ENCODE measurements at regions not wholly inside any gene's neighbourhood (a gene's known extent, or its start where the extent isn't known, plus 50 kb on each side); places are given as distances from the start of the nearest gene placed in this dataset.
"Not testable (repeated sequence)": the region's sequence is repeated elsewhere in the genome, so short reads cannot be mapped to it uniquely, and the experiment has no call there.

DNA sequence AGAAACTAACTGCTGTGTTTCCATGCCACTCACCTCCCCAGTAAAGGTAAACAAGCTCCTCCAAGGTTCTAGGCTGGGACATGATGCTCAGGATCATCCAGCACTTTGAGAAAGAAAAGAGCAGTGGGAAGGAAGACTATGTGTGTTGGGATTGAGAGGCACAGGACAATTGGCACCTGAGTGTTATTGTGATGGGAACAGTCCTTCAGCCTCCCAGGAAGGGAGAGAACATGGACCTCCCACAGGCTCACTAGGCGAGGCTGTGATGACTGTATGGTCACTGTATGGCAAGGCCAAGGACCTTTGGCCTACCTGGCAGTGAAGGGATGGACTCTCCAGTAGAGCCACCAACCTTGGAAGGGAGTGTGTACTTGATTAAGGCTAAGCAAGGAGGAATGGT lies 123.2 kb upstream of the UNC5B start:
- Histone ChIP-seq H3K9me3 (no peaks in the 10 kb centered on the region), H3K36me3 (no peaks in the 10 kb centered on the region), H3K4me3 (no peak overlapping the region), H3K27me3 (no peaks in the 10 kb centered on the region)
- no peak for DNase-seq

- Histone ChIP-seq H3K27me3 (peaks cover 3% of the 10 kb centered on the region; the same call in 1 of the 2 replicates), H3K36me3 (no peaks in the 10 kb centered on the region), H3K9me3 (no peaks in the 10 kb centered on the region), H3K4me3 (no peak overlapping the region)
- no peak for DNase-seq
These were observed 122.0 kb upstream of the UNC5B start for GRCh38 chr10:71090330-71090729.

DNA sequence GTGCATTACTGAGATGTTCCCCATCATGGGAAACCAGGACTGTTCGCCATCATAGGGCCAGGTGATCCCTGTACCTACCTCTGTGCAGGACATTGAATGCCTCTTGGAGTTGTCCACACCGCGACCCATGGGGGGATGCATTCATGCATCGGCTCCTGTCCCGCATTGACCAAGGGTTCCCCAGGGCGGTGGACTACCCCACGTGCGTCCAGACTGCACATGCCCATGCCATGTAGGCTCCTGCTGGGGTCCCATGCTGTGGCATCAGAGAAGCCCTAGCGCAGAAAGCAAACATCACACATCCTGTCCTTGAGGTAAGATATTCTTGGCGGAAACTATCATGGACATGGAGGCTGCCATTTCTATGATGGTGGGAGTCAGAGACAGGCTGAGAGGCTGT lies 121.6 kb upstream of the UNC5B start:
- H3K4me3 ChIP-seq: no peak overlapping the region
- H3K9me3 ChIP-seq: no peaks in the 10 kb centered on the region
- H3K27me3 ChIP-seq: peaks cover 3% of the 10 kb centered on the region; the same call in 1 of the 2 replicates
- no peaks in the 10 kb centered on the region for H3K36me3 ChIP-seq
- no peak for DNase-seq

DNA sequence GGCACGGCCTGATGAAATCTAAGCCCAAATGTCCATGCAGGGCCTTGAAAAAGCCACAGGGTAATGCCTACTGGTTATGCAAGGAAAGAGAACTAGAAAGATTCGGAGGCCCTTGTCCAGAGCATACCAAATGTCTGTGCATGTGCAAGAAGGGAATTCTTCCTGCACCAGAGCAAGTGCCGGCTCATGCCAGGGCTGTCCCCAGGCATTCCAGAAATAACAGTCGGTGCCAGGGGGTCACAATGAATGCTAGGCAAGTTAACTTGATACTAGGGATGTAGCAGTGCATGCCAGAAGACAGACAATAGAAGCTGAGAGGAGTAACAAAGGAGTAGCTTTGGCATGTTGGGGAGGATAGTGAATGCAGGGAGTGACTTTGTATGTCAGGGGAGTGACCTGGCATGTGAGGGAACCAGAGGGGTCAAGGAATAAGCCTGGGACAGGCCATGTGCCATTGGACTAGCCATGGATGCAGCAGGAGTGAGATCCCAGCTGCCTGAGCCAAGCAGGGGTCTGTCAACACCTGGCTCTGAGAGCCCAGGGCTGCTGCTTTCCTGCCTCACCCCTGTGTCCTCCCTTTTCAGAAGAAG lies 119.5 kb upstream of the UNC5B start:
- Histone ChIP-seq H3K27me3 (peaks cover 15% of the 10 kb centered on the region; the same call in 1 of the 2 replicates), H3K4me3 (no peak overlapping the region), H3K9me3 (no peaks in the 10 kb centered on the region), H3K36me3 (no peaks in the 10 kb centered on the region)
- no peak for DNase-seq

DNA sequence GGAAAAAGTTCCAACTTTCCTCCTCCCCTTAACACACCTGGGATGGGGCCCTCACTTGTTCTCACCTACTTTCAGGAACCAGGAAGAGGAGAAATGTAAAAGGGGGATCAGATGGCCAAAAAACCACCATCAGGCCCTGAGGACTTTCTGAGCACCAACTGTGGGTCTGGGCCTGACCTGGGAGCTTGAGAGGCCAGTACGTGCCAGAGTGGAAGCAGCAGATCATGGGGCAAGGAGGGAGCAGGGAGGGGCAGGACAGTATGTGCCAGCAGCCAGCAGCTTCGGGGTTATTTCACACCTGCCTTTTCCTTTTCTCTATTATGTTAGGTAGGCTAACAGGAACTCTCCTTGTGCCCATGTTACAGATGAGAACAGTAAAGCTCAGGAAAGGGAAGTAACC lies 118.8 kb upstream of the UNC5B start:
- Histone ChIP-seq H3K4me3 (no peak overlapping the region), H3K27me3 (peaks cover 15% of the 10 kb centered on the region; the same call in 1 of the 2 replicates)
- no peak for DNase-seq

GRCh38 chr10:71094712-71095390 lies 117.5 kb upstream of the UNC5B start:
- Histone ChIP-seq H3K36me3 (no peaks in the 10 kb centered on the region), H3K4me3 (no peak overlapping the region), H3K9me3 (no peaks in the 10 kb centered on the region), H3K27me3 (peaks cover 26% of the 10 kb centered on the region)
- DNase-seq: no peak

More for the DNA sequence above, 118.8 kb upstream of the UNC5B start:
- H3K9me3 ChIP-seq: no peaks in the 10 kb centered on the region
- no peaks in the 10 kb centered on the region for H3K36me3 ChIP-seq

- H3K4me3 ChIP-seq: no peak overlapping the region
- DNase-seq: no peak
- no peaks in the 10 kb centered on the region for H3K9me3 ChIP-seq
- no peaks in the 10 kb centered on the region for H3K36me3 ChIP-seq
- H3K27me3 ChIP-seq: peaks cover 30% of the 10 kb centered on the region
These were observed 112.5 kb upstream of the UNC5B start for GRCh38 chr10:71099731-71100361.

GRCh38 chr10:71103961-71104360 lies 108.4 kb upstream of the UNC5B start:
- no peak for DNase-seq
- Histone ChIP-seq H3K27me3 (peaks cover 13% of the 10 kb centered on the region; the same call in 1 of the 2 replicates), H3K36me3 (no peaks in the 10 kb centered on the region), H3K4me3 (no peak overlapping the region), H3K9me3 (no peaks in the 10 kb centered on the region)

DNA sequence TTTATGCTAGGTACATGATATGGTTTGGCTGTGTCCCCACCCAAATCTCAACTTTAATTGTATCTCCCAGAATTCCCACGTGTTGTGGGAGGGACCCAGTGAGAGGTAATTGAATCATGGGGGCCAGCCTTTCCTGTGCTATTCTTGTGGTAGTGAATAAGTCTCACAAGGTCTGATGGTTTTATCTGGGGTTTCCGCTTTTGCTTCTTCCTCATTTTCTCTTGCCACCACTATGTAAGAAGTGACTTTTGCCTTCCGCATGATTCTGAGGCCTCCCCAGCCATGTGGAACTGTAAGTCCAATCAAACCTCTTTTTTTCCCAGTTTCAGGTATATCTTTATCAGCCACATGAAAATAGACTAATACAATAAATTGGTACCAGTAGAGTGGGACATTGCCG lies 106.2 kb upstream of the UNC5B start:
- not testable (repeated sequence) for H3K4me3 ChIP-seq, H3K36me3 ChIP-seq, H3K9me3 ChIP-seq, DNase-seq
- peaks cover 13% of the 10 kb centered on the region for H3K27me3 ChIP-seq

- not testable (repeated sequence) for H3K4me3 ChIP-seq
These were observed 105.3 kb upstream of the UNC5B start for GRCh38 chr10:71107117-71107516.

DNA sequence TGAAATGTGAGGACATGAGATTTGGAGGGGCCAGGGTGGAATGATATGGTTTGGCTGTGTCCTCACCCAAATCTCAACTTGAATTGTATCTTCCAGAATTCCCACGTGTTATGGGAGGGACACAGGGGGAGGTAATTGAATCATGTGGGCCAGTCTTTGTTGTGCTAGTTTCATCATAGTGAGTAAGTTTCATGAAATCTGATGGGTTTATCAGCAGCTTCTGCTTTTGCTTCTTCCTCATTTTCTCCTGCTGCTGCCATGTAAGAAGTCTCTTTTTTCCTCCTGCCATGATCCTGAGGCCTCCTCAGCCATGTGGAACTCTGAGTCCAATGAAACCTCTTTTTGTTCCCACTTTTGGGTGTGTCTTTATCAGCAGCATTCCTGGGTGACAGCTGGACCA lies 104.3 kb upstream of the UNC5B start:
- peaks cover 19% of the 10 kb centered on the region for H3K27me3 ChIP-seq
- not testable (repeated sequence) for H3K9me3 ChIP-seq, H3K36me3 ChIP-seq, H3K4me3 ChIP-seq, DNase-seq

More at GRCh38 chr10:71107117-71107516, 105.3 kb upstream of the UNC5B start:
- DNase-seq, H3K36me3 ChIP-seq, H3K9me3 ChIP-seq: not testable (repeated sequence)
- H3K27me3 ChIP-seq: peaks cover 19% of the 10 kb centered on the region

DNA sequence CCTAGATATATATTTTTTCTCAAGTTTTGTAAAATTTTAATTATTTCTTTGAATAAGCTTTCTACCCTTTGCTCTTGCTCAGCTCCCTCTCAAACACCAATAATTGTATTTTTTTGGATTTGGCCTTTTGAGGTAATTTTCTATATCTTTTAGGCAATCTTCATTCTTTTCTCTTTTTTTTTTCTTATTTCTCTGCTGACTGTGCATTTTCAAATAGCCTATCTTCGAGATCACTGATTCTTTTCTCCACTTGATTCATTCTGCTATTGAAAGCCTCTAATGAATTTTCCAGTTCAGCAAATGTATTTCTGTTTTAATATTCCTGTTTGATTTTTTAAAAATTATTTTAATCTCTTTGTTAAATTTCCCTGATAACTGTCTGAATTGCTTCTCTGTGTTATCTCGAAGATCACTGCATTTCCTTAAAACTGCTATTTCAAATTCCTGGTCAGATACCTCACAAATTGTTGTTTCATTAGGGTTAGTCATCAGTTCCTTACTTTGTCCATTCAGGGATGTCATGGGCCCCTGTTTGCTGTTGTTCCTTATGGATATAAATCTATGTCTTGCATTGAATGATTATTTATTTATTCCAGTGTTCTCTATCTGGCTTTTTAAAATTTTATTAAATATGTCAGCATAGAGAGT lies 100.1 kb upstream of the UNC5B start:
- DNase-seq: no peak
- H3K27me3 ChIP-seq: peaks cover 27% of the 10 kb centered on the region
- no peak overlapping the region for H3K4me3 ChIP-seq
- peaks cover 7% of the 10 kb centered on the region; the same call in 1 of the 2 replicates for H3K9me3 ChIP-seq
- H3K36me3 ChIP-seq: no peaks in the 10 kb centered on the region

GRCh38 chr10:71116426-71116825 lies 95.9 kb upstream of the UNC5B start:
- Histone ChIP-seq H3K4me3 (no peak overlapping the region), H3K27me3 (peaks cover 11% of the 10 kb centered on the region), H3K36me3 (no peaks in the 10 kb centered on the region), H3K9me3 (peaks cover 4% of the 10 kb centered on the region; the same call in 1 of the 2 replicates)
- DNase-seq: no peak

GRCh38 chr10:71117589-71117988 lies 94.8 kb upstream of the UNC5B start:
- H3K27me3 ChIP-seq, DNase-seq, H3K4me3 ChIP-seq, H3K9me3 ChIP-seq, H3K36me3 ChIP-seq: not testable (repeated sequence)

- Histone ChIP-seq H3K36me3 (no peaks in the 10 kb centered on the region), H3K27me3 (peaks cover 3% of the 10 kb centered on the region; the same call in 1 of the 2 replicates), H3K9me3 (no peaks in the 10 kb centered on the region; the same call in 1 of the 2 replicates), H3K4me3 (no peak overlapping the region)
- no peak for DNase-seq
These were observed 89.3 kb upstream of the UNC5B start for GRCh38 chr10:71123023-71123422.

DNA sequence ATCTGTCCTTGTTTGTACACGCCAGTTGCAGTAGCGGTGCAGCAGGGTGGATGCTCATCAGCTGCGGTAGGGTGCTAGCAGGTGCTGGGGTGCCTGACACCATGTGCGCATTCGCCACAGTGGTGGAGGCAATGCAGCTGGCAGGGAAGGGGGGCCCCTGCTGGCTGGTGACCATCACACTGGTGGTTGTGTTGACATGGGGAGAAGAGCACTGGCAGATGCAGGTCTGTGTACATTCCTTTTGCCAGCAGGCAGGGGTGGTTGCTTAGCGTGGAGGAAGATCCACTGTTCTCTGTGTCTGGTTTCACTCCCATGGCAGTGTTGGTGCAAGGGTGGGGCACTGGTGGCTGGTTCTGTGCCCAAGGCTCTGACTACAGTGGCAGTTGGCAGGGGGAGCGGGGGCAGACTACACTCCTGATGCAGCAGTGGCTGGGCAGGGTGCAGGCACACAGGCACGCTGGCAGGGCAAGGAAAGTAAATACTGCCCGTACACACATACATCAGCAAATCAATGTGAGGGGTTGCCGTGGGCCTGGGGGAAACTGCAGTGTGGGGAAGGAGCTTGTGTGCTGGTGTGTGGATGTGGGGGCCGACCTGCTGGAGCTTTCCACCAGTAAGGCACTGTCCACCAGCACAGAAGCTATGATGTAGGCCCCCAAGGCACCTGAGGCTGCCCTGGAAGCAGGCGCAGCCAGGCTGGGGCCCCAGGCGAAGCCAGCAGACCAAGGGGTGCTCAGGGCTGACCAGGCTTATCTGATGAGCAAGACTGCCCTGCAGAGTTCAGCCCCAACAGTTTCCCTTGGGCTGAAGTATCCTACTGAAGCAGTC lies 87.2 kb upstream of the UNC5B start:
- no peaks in the 10 kb centered on the region for H3K9me3 ChIP-seq
- H3K4me3 ChIP-seq: no peak overlapping the region
- no peak for DNase-seq

More for the DNA sequence above, 87.2 kb upstream of the UNC5B start:
- H3K36me3 ChIP-seq: no peaks in the 10 kb centered on the region
- H3K27me3 ChIP-seq: peaks cover 3% of the 10 kb centered on the region; the same call in 1 of the 2 replicates
